HL-60 (cell line): ENCODE measurements at regions not wholly inside any gene's neighbourhood (a gene's known extent, or its start where the extent isn't known, plus 50 kb on each side); places are given as distances from the start of the nearest gene placed in this dataset.

Source experiments
- DNase-seq, 2 experiments: peaks; one replicate each; pipeline ENCODE4 v3.0.0-alpha.2; 2010 to 2020; ENCODE audit warnings: low read depth in 1 of 2, low spot score in 1 of 2
- H3K27ac ChIP-seq: fragments of 250-450 bp; sonication (Bioruptor Pico); replicated peaks from 2 replicates; pipeline ENCODE4 v1.5.1; 2020; ENCODE audit warnings: mild to moderate bottlenecking, moderate library complexity
- H3K27me3 ChIP-seq: fragments of 250-450 bp; sonication (Bioruptor Pico); 2 replicates; pipeline ENCODE4 v1.5.1; 2021; ENCODE audit warnings: mild to moderate bottlenecking, moderate library complexity; ENCODE audit not compliant: insufficient read depth, poor library complexity, severe bottlenecking
- H3K4me3 ChIP-seq: replicated peaks from 2 replicates; pipeline ENCODE4 v1.5.1; 2011; ENCODE audit warnings: mild to moderate bottlenecking, control low read depth, low read length; ENCODE audit not compliant: insufficient read depth
- GABPA ChIP-seq: IDR thresholded peaks from 2 replicates; pipeline ENCODE4 v1.6.1; 2012; ENCODE audit warnings: low read depth
- POLR2AphosphoS5 ChIP-seq: IDR thresholded peaks from 2 replicates; pipeline ENCODE4 v1.6.1; 2012; ENCODE audit warnings: low read depth
- REST ChIP-seq: IDR thresholded peaks from 2 replicates; pipeline ENCODE4 v1.6.1; 2012; ENCODE audit warnings: low read depth; ENCODE audit not compliant: insufficient replicate concordance
- SPI1 ChIP-seq: IDR thresholded peaks from 2 replicates; pipeline ENCODE4 v1.6.1; 2012; ENCODE audit warnings: low read depth, mild to moderate bottlenecking, borderline replicate concordance
- TF ChIP-seq, protein P1 (sequence below): IDR thresholded peaks from one replicate; pipeline ENCODE4 v1.5.1; 2011; ENCODE audit warnings: low read length, control low read depth, inconsistent platforms; ENCODE audit not compliant: insufficient read depth

- Histone ChIP-seq H3K27ac (no peak overlapping the region), H3K4me3 (no peak overlapping the region), H3K27me3 (peaks cover 7% of the 10 kb centered on the region)
- DNase-seq, result no peak
- no peak for TF ChIP-seq REST
- TF ChIP-seq SPI1, result no peak
- TF ChIP-seq, protein P1, sequence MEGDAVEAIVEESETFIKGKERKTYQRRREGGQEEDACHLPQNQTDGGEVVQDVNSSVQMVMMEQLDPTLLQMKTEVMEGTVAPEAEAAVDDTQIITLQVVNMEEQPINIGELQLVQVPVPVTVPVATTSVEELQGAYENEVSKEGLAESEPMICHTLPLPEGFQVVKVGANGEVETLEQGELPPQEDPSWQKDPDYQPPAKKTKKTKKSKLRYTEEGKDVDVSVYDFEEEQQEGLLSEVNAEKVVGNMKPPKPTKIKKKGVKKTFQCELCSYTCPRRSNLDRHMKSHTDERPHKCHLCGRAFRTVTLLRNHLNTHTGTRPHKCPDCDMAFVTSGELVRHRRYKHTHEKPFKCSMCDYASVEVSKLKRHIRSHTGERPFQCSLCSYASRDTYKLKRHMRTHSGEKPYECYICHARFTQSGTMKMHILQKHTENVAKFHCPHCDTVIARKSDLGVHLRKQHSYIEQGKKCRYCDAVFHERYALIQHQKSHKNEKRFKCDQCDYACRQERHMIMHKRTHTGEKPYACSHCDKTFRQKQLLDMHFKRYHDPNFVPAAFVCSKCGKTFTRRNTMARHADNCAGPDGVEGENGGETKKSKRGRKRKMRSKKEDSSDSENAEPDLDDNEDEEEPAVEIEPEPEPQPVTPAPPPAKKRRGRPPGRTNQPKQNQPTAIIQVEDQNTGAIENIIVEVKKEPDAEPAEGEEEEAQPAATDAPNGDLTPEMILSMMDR, result no peak
- TF ChIP-seq GABPA, result no peak
- no peak for TF ChIP-seq POLR2AphosphoS5
Observed at GRCh38 chr2:176483901-176484568, 214.8 kb downstream of the MTX2 start.

DNA sequence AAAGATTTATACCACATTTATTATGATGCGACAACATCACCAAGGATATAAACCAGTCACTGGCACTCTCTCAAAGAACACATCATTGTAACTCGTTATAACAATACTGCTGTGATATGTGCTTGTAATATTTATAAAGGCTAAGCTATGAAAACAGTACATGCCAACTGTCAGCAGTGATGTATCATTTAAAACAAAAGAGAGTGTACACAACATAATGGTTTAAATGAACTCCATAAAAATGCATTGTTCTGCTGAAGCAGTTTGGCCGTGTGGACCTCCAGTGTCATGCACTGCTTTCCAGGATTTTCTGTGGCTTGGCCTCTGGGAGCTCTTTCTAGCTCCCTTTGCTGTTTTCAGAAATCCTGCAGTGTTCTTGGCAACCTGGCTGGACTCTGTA lies 215.6 kb downstream of the MTX2 start:
- Histone ChIP-seq H3K27me3 (peaks cover 13% of the 10 kb centered on the region), H3K4me3 (no peak overlapping the region), H3K27ac (no peak overlapping the region)
- TF ChIP-seq REST (no peak), GABPA (no peak), POLR2AphosphoS5 (no peak), SPI1 (no peak)
- TF ChIP-seq, protein P1, result no peak
- no peak for DNase-seq

- TF ChIP-seq GABPA (no peak), SPI1 (no peak), REST (no peak), POLR2AphosphoS5 (no peak)
- TF ChIP-seq, protein P1, result no peak
- no peak for DNase-seq
- Histone ChIP-seq H3K27me3 (peaks cover 21% of the 10 kb centered on the region), H3K4me3 (no peak overlapping the region), H3K27ac (no peak overlapping the region)
Observed at GRCh38 chr2:176488431-176488830, 219.2 kb downstream of the MTX2 start.
